K562 (cell line): ENCODE measurements at regions not wholly inside any gene's neighbourhood (a gene's known extent, or its start where the extent isn't known, plus 50 kb on each side); places are given as distances from the start of the nearest gene placed in this dataset.

Source experiments
- ATAC-seq: fragments of 200-7000 bp; cut with Tn5 transposase; 3 replicates; pipeline ENCODE4 v1.9.1; 2020; ENCODE audit warnings: moderate library complexity
- BruUV-seq: library from RNA; stranded (reverse); fragments of 400-500 nt; replicated peaks from 2 replicates; lab custom pipeline; 2021; lab: Mats Ljungman, UMichigan
- CTCF ChIA-PET: fragments of 300-600 bp; formaldehyde crosslinking; extraction: SDS; loops from one replicate; lab custom pipeline; 2021; ENCODE audit warnings: low intra/inter-chr PET ratio; lab: Yijun Ruan, JAX
- POLR2A ChIA-PET: fragments of 300-600, 350-650 bp; sonication (Branson Sonifier 250); formaldehyde crosslinking; extraction: SDS; loops from one replicate; lab custom pipeline; 2021; ENCODE audit warnings: antibody characterized with exemption, inconsistent platforms; lab: Yijun Ruan, JAX
- DNase-seq, 4 experiments: peaks; one replicate each; pipeline versions ENCODE4 v3.0.0 to v3.0.0-alpha.2; 2011 to 2018; ENCODE audit warnings: low spot score in 3 of 4, mixed read lengths in 3 of 4; ENCODE audit errors: extremely low read depth in 1 of 4
- FAIRE-seq: peaks from 2 replicates; lab custom pipeline; 2011; peaks lifted over from hg19 to GRCh38; lab: Jason Lieb, UNC
- H2AFZ ChIP-seq: 2 replicates; pipeline ENCODE4 v1.6.0; 2011; ENCODE audit warnings: low read depth, low read length, control low read depth, inconsistent platforms
- H3K27ac ChIP-seq: fragments of 200-600 bp; 3 replicates; pipeline ENCODE4 v1.8.0; 2011; ENCODE audit warnings: low read depth, mild to moderate bottlenecking, control low read depth, inconsistent platforms, low read length, moderate library complexity, mixed read lengths; ENCODE audit errors: extremely low read depth
- H3K27me3 ChIP-seq, 2 experiments: fragments of 300-600 bp in 1 of 2; 2 replicates in 1 of 2; 3 replicates in 1 of 2; pipeline versions ENCODE4 v1.6.0 to v1.8.0; 2011; ENCODE audit warnings: inconsistent platforms in 2 of 2, low read length in 2 of 2, mild to moderate bottlenecking in 1 of 2, mixed read lengths in 1 of 2, moderate library complexity in 1 of 2; ENCODE audit not compliant: control insufficient read depth in 2 of 2, insufficient read depth in 2 of 2
- H3K36me3 ChIP-seq: fragments of 300-600 bp; 3 replicates; pipeline ENCODE4 v1.8.0; 2011; ENCODE audit warnings: mild to moderate bottlenecking, low read length, inconsistent platforms; ENCODE audit not compliant: control insufficient read depth, insufficient read depth
- H3K4me1 ChIP-seq, 2 experiments: fragments of 200-600 bp in 1 of 2; replicated peaks in 1 of 2; 2 replicates in 1 of 2; 3 replicates in 1 of 2; pipeline versions ENCODE4 v1.5.1 to v1.8.0; 2011; ENCODE audit warnings: inconsistent platforms in 2 of 2, low read length in 2 of 2, mild to moderate bottlenecking in 1 of 2, mixed read lengths in 1 of 2, moderate library complexity in 1 of 2; ENCODE audit not compliant: control insufficient read depth in 2 of 2, insufficient read depth in 2 of 2
- H3K4me2 ChIP-seq: 2 replicates; pipeline ENCODE4 v1.6.1; 2011; ENCODE audit warnings: low read length, control low read depth, inconsistent platforms, mixed read lengths; ENCODE audit not compliant: insufficient read depth
- H3K4me3 ChIP-seq: fragments of 200-600 bp; sonication (generic), shearing (Covaris generic); 2 replicates; pipeline ENCODE4 v1.5.1; 2016; ENCODE audit warnings: control low read depth, inconsistent platforms
- H3K79me2 ChIP-seq: fragments of 200-600 bp; 3 replicates; pipeline ENCODE4 v1.8.0; 2011; ENCODE audit warnings: low read length, inconsistent platforms; ENCODE audit not compliant: control insufficient read depth, insufficient read depth
- H3K9ac ChIP-seq, 2 experiments: 2 replicates each; pipeline versions ENCODE4 v1.6.0 to v1.6.1; 2011; ENCODE audit warnings: low read depth in 2 of 2, low read length in 2 of 2, control low read depth in 1 of 2, inconsistent platforms in 1 of 2, mild to moderate bottlenecking in 1 of 2, mixed read lengths in 1 of 2; ENCODE audit not compliant: insufficient read depth in 1 of 2
- H3K9me1 ChIP-seq: one replicate; pipeline ENCODE4 v1.6.0; 2011; ENCODE audit warnings: inconsistent platforms, mild to moderate bottlenecking, low read length, moderate library complexity; ENCODE audit not compliant: control insufficient read depth, insufficient read depth
- H3K9me3 ChIP-seq: replicated peaks from 2 replicates; pipeline ENCODE4 v1.5.1; 2011; ENCODE audit warnings: low read depth, low read length, inconsistent platforms; ENCODE audit not compliant: control insufficient read depth, insufficient read depth
- H4K20me1 ChIP-seq: replicated peaks from 2 replicates; pipeline ENCODE4 v1.6.1; 2011; ENCODE audit warnings: low read length, inconsistent platforms, mixed read lengths; ENCODE audit not compliant: control insufficient read depth, insufficient read depth
- FUS ChIP-seq: fragments of 200-400 bp; formaldehyde crosslinking; optimal IDR thresholded peaks from 2 replicates; pipeline ENCODE3; 2017; ENCODE audit warnings: low read depth, low read length
- KDM2B ChIP-seq: fragments of 250-450 bp; sonication (Bioruptor Pico); IDR thresholded peaks from 2 replicates; pipeline ENCODE4 v1.8.0; 2021; ENCODE audit warnings: mild to moderate bottlenecking, moderate library complexity
- KLF16 ChIP-seq: IDR thresholded peaks from 2 replicates; pipeline ENCODE4 v1.6.1; 2016; ENCODE audit warnings: antibody characterized with exemption
- SRSF3 ChIP-seq: fragments of 200-400 bp; formaldehyde crosslinking; IDR thresholded peaks from 2 replicates; pipeline ENCODE4 v1.6.1; 2016; ENCODE audit warnings: mild to moderate bottlenecking, low read length, moderate library complexity; ENCODE audit not compliant: insufficient read depth
- STAT5A ChIP-seq: IDR thresholded peaks from 2 replicates; pipeline ENCODE4 v1.6.1; 2012; ENCODE audit warnings: low read length, inconsistent platforms, borderline replicate concordance
- ZNF561 ChIP-seq: fragments of 450-650 bp; formaldehyde crosslinking; conservative IDR thresholded peaks from 2 replicates; pipeline ENCODE4 v1.4.0; 2020; ENCODE audit warnings: mild to moderate bottlenecking, moderate library complexity
- ZNF707 ChIP-seq: fragments of 250-450 bp; sonication (Bioruptor Pico); conservative IDR thresholded peaks from 2 replicates; pipeline ENCODE4 v1.8.0; 2022; ENCODE audit warnings: inconsistent platforms, mild to moderate bottlenecking, moderate library complexity
- WGBS: fragments of 100-300 bp; shearing (Covaris generic); methylation state at CpG from one replicate; pipeline ENCODE4 v1.1.6; 2016; ENCODE audit warnings: low coverage, mixed read lengths; ENCODE audit not compliant: insufficient coverage; ENCODE audit errors: missing lambda C conversion rate; 5-methylcytosine and 5-hydroxymethylcytosine counted together
- in situ Hi-C: fragments of 300-500 bp; cut with MboI; formaldehyde crosslinking; loops from 4 replicates; pipeline ENCODE4 v1.15.0; 2018; ENCODE audit warnings: inconsistent platforms, mixed read lengths
- intact Hi-C: fragments of 100-400 bp; cut with micrococcal nuclease; formaldehyde crosslinking; loops from 2 replicates; pipeline ENCODE4 v1.14.2; 2022
- TF ChIP-seq, protein P1 (sequence below): fragments of 250-450 bp; sonication (Bioruptor Pico); IDR thresholded peaks from 2 replicates; pipeline ENCODE4 v1.5.1; 2021; ENCODE audit warnings: mild to moderate bottlenecking
- TF ChIP-seq, protein P2 (sequence below): fragments of 450-650 bp; IDR thresholded peaks from 2 replicates; pipeline ENCODE4 v1.6.1; 2016

DNA sequence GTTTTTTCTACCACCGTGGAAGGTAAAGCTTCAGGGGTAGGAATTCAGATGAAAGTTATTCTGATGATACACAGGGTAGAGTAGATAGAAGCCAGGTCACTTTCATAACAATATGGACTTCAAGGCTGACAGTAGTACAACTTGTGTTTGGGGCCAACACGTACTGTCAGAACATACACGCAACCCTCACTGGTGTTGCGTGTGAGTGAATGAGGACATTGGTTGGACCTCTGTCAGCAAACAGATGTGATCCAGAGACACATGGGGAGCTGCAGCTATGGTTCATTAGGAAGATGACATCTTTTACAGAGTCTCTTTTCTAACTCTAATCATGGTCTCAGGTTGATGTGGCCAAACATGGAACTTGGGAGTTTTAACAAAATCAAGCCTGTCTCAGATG is 70.1 kb upstream of the MOCS2 start:
- CTCF ChIA-PET: no interaction called here
- Histone ChIP-seq H3K79me2 (no peaks in the 10 kb centered on the region), H3K9me3 (no peaks in the 10 kb centered on the region)
- POLR2A ChIA-PET: interaction anchor here (0.6 kb wide), 1 partner anchor 13 kb away, joined by 3 read pairs; no protein-coding TSS in a partner anchor
- TF ChIP-seq, protein P1, sequence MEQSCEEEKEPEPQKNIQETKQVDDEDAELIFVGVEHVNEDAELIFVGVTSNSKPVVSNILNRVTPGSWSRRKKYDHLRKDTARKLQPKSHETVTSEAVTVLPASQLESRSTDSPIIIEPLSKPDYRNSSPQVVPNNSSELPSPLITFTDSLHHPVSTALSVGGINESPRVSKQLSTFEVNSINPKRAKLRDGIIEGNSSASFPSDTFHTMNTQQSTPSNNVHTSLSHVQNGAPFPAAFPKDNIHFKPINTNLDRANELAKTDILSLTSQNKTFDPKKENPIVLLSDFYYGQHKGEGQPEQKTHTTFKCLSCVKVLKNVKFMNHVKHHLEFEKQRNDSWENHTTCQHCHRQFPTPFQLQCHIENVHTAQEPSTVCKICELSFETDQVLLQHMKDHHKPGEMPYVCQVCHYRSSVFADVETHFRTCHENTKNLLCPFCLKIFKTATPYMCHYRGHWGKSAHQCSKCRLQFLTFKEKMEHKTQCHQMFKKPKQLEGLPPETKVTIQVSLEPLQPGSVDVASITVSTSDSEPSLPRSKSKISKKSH (CRISPR knock-in tag): no peak
- TF ChIP-seq KDM2B (CRISPR knock-in tag) (no peak), ZNF561 (CRISPR knock-in tag) (no peak), FUS (no peak), ZNF707 (CRISPR knock-in tag) (no peak), KLF16 (no peak), SRSF3 (no peak), STAT5A (no peak)
- TF ChIP-seq, protein P2, sequence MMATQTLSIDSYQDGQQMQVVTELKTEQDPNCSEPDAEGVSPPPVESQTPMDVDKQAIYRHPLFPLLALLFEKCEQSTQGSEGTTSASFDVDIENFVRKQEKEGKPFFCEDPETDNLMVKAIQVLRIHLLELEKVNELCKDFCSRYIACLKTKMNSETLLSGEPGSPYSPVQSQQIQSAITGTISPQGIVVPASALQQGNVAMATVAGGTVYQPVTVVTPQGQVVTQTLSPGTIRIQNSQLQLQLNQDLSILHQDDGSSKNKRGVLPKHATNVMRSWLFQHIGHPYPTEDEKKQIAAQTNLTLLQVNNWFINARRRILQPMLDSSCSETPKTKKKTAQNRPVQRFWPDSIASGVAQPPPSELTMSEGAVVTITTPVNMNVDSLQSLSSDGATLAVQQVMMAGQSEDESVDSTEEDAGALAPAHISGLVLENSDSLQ: no peak
- TF ChIP-seq, all 486 proteins: peak for 0
- 22% methylated on average over 4 of the region's 4 CpGs for WGBS
- H3K9me1 ChIP-seq: no peaks in the 10 kb centered on the region
- H3K4me1 ChIP-seq: no peaks in the 10 kb centered on the region
- no peak overlapping the region for H2AFZ ChIP-seq
- H3K4me3 ChIP-seq: no peak overlapping the region
- in situ Hi-C loops (no loop called here), intact Hi-C loops (no loop called here)
- H3K36me3 ChIP-seq: no peaks in the 10 kb centered on the region
- H3K27ac ChIP-seq: no peak overlapping the region
- H3K4me2 ChIP-seq: no peak overlapping the region
- H4K20me1 ChIP-seq: no peaks in the 10 kb centered on the region
- H3K27me3 ChIP-seq: no peaks in the 10 kb centered on the region; a peak in 1 of 5 replicates
- DNase-seq (no peak), FAIRE-seq (no peak), ATAC-seq (no peak)
- H3K9ac ChIP-seq: no peak overlapping the region
- no TSS peak for BruUV-seq
